ENCODE measurements at regions not wholly inside any gene's neighbourhood (a gene's known extent, or its start where the extent isn't known, plus 50 kb on each side); places are given as distances from the start of the nearest gene placed in this dataset.
A peak's percentile ranks its signal among the peaks of the same experiment; 100 is the strongest.

GRCh38 chr13:103145442-103145841, 79.2 kb upstream of the SLC10A2 start:
- no peaks in the 10 kb centered on the region for H3K27me3 ChIP-seq
- intact Hi-C loops (cut with DNase I; ENCODE audit: low total_unique reads): no loop called here
- H3K9me3 ChIP-seq: no peaks in the 10 kb centered on the region
- no peak overlapping the region for H3K27ac ChIP-seq
- DNase-seq: no peak
- no peak for TF ChIP-seq POLR2A (IDR thresholded peaks at IDR 0.05)
- no peak for TF ChIP-seq CTCF (IDR thresholded peaks at IDR 0.05)
- H3K4me3 ChIP-seq: no peak overlapping the region
- no peaks in the 10 kb centered on the region for H3K4me1 ChIP-seq
- H3K36me3 ChIP-seq: no peaks in the 10 kb centered on the region

DNA sequence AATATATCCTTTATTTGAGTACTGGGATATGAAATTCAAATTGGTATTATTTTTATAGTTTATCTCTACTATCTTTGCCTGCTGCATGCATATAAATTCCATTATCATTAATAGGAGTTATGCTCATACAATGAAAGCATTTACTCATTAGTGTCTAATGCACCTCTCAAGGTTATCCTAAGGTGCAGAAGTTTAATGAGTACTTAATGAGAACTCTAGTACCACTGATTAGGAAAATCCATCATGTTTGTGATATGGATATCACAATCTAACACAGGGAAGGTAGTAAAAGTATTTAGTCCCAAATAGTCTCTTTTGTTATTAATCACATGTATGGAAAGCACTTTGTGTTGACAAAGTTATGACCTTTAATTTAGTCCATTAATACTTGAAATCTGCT, 77.2 kb upstream of the SLC10A2 start:
- no peaks in the 10 kb centered on the region for H3K4me1 ChIP-seq
- TF ChIP-seq CTCF (IDR thresholded peaks at IDR 0.05) (no peak), POLR2A (IDR thresholded peaks at IDR 0.05) (no peak)
- DNase-seq: no peak
- intact Hi-C loops (cut with DNase I; ENCODE audit: low total_unique reads): no loop called here
- no peak overlapping the region for H3K27ac ChIP-seq
- no peaks in the 10 kb centered on the region for H3K36me3 ChIP-seq
- H3K4me3 ChIP-seq: no peak overlapping the region
- no peaks in the 10 kb centered on the region for H3K27me3 ChIP-seq
- H3K9me3 ChIP-seq: no peaks in the 10 kb centered on the region

DNA sequence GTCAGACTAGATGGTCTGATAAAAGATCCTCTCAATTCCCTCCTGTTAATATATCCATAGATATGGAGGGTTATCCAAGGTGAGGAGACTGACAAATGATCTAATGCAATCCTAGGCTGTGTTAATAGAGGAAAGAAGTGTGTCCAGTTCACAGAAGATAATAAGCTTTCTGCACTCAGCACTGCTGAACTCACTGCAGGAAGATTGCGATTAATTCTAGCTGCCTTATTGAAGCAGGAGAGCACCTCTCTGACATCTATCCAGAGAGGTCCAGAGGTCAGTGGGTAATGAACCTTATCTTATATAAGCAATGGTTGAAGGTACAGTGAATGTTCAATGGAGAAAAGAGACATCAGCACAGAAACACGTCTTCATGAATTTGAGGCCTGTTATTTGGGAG, 75.9 kb upstream of the SLC10A2 start:
- H3K36me3 ChIP-seq: no peaks in the 10 kb centered on the region
- TF ChIP-seq POLR2A (IDR thresholded peaks at IDR 0.05) (no peak), CTCF (IDR thresholded peaks at IDR 0.05) (no peak)
- H3K4me3 ChIP-seq: no peak overlapping the region
- no peak for DNase-seq
- no peak overlapping the region for H3K27ac ChIP-seq
- H3K4me1 ChIP-seq: no peaks in the 10 kb centered on the region
- intact Hi-C loops (cut with DNase I; ENCODE audit: low total_unique reads): no loop called here
- H3K9me3 ChIP-seq: no peaks in the 10 kb centered on the region
- no peaks in the 10 kb centered on the region for H3K27me3 ChIP-seq

- no peaks in the 10 kb centered on the region for H3K36me3 ChIP-seq
- H3K4me1 ChIP-seq: no peaks in the 10 kb centered on the region
- no peaks in the 10 kb centered on the region for H3K27me3 ChIP-seq
- no peak for DNase-seq
- H3K4me3 ChIP-seq: no peak overlapping the region
- TF ChIP-seq CTCF (IDR thresholded peaks at IDR 0.05) (peak in 1 of 4 experiments; percentile 49), POLR2A (IDR thresholded peaks at IDR 0.05) (no peak)
- no peaks in the 10 kb centered on the region for H3K9me3 ChIP-seq
- H3K27ac ChIP-seq: no peak overlapping the region
- intact Hi-C loops (cut with DNase I; ENCODE audit: low total_unique reads): no loop called here
These were observed 73.9 kb upstream of the SLC10A2 start for GRCh38 chr13:103140001-103140671.

DNA sequence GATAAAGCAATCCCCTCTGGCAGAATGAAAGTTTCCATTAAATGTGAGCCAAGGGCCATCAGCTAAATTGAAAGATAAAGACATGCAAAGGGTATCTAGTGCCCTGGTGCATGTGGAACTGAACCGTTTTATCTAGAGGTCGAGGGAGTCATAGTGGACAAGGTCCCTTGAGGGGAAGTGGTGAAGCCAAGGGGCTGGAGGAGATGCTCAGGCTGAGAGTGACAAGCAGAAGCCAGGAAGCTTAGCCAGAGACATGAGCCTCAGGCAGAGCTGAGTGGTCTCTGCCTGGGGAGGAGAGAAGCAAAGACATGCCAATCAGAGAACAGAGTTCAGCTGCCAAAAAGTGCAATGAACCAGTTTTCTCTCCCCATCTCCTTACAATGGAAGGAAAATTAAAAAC, 68.1 kb upstream of the SLC10A2 start:
- H3K4me1 ChIP-seq: no peaks in the 10 kb centered on the region
- no peak overlapping the region for H3K4me3 ChIP-seq
- TF ChIP-seq CTCF (IDR thresholded peaks at IDR 0.05) (no peak), POLR2A (IDR thresholded peaks at IDR 0.05) (no peak)
- DNase-seq: no peak
- H3K27ac ChIP-seq: no peak overlapping the region
- H3K27me3 ChIP-seq: no peaks in the 10 kb centered on the region
- H3K36me3 ChIP-seq: no peaks in the 10 kb centered on the region
- H3K9me3 ChIP-seq: no peaks in the 10 kb centered on the region
- intact Hi-C loops (cut with DNase I; ENCODE audit: low total_unique reads): no loop called here
